ENCODE measurements at regions not wholly inside any gene's neighbourhood (a gene's known extent, or its start where the extent isn't known, plus 50 kb on each side); places are given as distances from the start of the nearest gene placed in this dataset.

GRCh38 chr6:156449569-156449968 lies 327.6 kb upstream of the ARID1B start:
- DNase-seq (ENCODE audit: low spot score), result no peak
- Histone ChIP-seq H3K9me2 (ENCODE audit: insufficient read depth, low read length) (no peaks in the 10 kb centered on the region), H2AFZ (ENCODE audit: low read length) (no peak overlapping the region), H3K9me3 (ENCODE audit: low read length) (no peaks in the 10 kb centered on the region), H3K79me2 (ENCODE audit: insufficient read depth, low read depth, low read length) (no peaks in the 10 kb centered on the region), H3K4me2 (ENCODE audit: low read length) (no peak overlapping the region), H3K4me3 (ENCODE audit: low read depth, low read length, poor library complexity, severe bottlenecking) (no peak overlapping the region), H3K36me3 (ENCODE audit: insufficient read depth, low read length) (no peaks in the 10 kb centered on the region), H4K20me1 (ENCODE audit: insufficient read depth, low read length) (no peaks in the 10 kb centered on the region), H3K4me1 (ENCODE audit: insufficient read depth, low read length, poor library complexity, severe bottlenecking) (peaks cover 8% of the 10 kb centered on the region), H3K27ac (ENCODE audit: low read depth, low read length, poor library complexity, severe bottlenecking) (no peak overlapping the region)
- CTCF ChIA-PET (ENCODE audit: unreplicated experiment), result no interaction called here
- TF ChIP-seq EZH2phosphoT487 (IDR thresholded peaks at IDR 0.05; ENCODE audit: borderline replicate concordance, low read depth, low read length) (no peak), CTCF (conservative IDR thresholded peaks at IDR 0.05; ENCODE audit: low read length) (no peak)
- intact Hi-C loops (cut with micrococcal nuclease; ENCODE audit: unreplicated experiment), result no loop called here
- POLR2A ChIA-PET, result interaction anchor here (1.2 to 1.5 kb wide), 2 partner anchors 31 to 53 kb away, joined by 3 to 4 read pairs; no protein-coding TSS in a partner anchor
- no TSS peak for BruUV-seq (replicated peaks)

GRCh38 chr6:156449128-156449527 lies 328.1 kb upstream of the ARID1B start:
- no peak for DNase-seq (ENCODE audit: low spot score)
- BruUV-seq (replicated peaks), result no TSS peak
- no peak overlapping the region for H2AFZ ChIP-seq (ENCODE audit: low read length)
- no peaks in the 10 kb centered on the region for H3K36me3 ChIP-seq (ENCODE audit: insufficient read depth, low read length)
- H3K4me2 ChIP-seq (ENCODE audit: low read length), result no peak overlapping the region
- no peak for TF ChIP-seq CTCF (conservative IDR thresholded peaks at IDR 0.05; ENCODE audit: low read length)
- no peak overlapping the region for H3K27ac ChIP-seq (ENCODE audit: low read depth, low read length, poor library complexity, severe bottlenecking)
- H3K4me1 ChIP-seq (ENCODE audit: insufficient read depth, low read length, poor library complexity, severe bottlenecking), result peaks cover 8% of the 10 kb centered on the region
- H3K4me3 ChIP-seq (ENCODE audit: low read depth, low read length, poor library complexity, severe bottlenecking), result no peak overlapping the region
- ChIA-PET POLR2A (interaction anchor here (0.5 to 1.5 kb wide), 4 partner anchors 11 to 52 kb away, joined by 3 to 10 read pairs (median 4); no protein-coding TSS in a partner anchor), CTCF (ENCODE audit: unreplicated experiment) (no interaction called here)
- intact Hi-C loops (cut with micrococcal nuclease; ENCODE audit: unreplicated experiment), result no loop called here
- no peaks in the 10 kb centered on the region for H3K9me2 ChIP-seq (ENCODE audit: insufficient read depth, low read length)
- H4K20me1 ChIP-seq (ENCODE audit: insufficient read depth, low read length), result no peaks in the 10 kb centered on the region
- no peaks in the 10 kb centered on the region for H3K79me2 ChIP-seq (ENCODE audit: insufficient read depth, low read depth, low read length)
- H3K9me3 ChIP-seq (ENCODE audit: low read length), result no peaks in the 10 kb centered on the region

- no peak overlapping the region for H3K4me3 ChIP-seq (ENCODE audit: low read depth, low read length, poor library complexity, severe bottlenecking)
- intact Hi-C loops (cut with micrococcal nuclease; ENCODE audit: unreplicated experiment), result no loop called here
- TF ChIP-seq CTCF (conservative IDR thresholded peaks at IDR 0.05; ENCODE audit: low read length), result no peak
- no peak for TF ChIP-seq EZH2phosphoT487 (IDR thresholded peaks at IDR 0.05; ENCODE audit: borderline replicate concordance, low read depth, low read length)
- DNase-seq (ENCODE audit: low spot score), result no peak
- ChIA-PET POLR2A (interaction anchor here (0.5 to 1.5 kb wide), 3 partner anchors 10 to 32 kb away, joined by 4 to 10 read pairs (median 4); no protein-coding TSS in a partner anchor), CTCF (ENCODE audit: unreplicated experiment) (no interaction called here)
- no peak overlapping the region for H3K27ac ChIP-seq (ENCODE audit: low read depth, low read length, poor library complexity, severe bottlenecking)
- no peaks in the 10 kb centered on the region for H4K20me1 ChIP-seq (ENCODE audit: insufficient read depth, low read length)
- H3K9me2 ChIP-seq (ENCODE audit: insufficient read depth, low read length), result no peaks in the 10 kb centered on the region
- no TSS peak for BruUV-seq (replicated peaks)
- no peaks in the 10 kb centered on the region for H3K79me2 ChIP-seq (ENCODE audit: insufficient read depth, low read depth, low read length)
- no peak overlapping the region for H2AFZ ChIP-seq (ENCODE audit: low read length)
- H3K4me2 ChIP-seq (ENCODE audit: low read length), result no peak overlapping the region
- peaks cover 8% of the 10 kb centered on the region for H3K4me1 ChIP-seq (ENCODE audit: insufficient read depth, low read length, poor library complexity, severe bottlenecking)
- no peaks in the 10 kb centered on the region for H3K36me3 ChIP-seq (ENCODE audit: insufficient read depth, low read length)
- H3K9me3 ChIP-seq (ENCODE audit: low read length), result no peaks in the 10 kb centered on the region
These were observed 328.6 kb upstream of the ARID1B start for GRCh38 chr6:156448579-156448978.

Data from OCI-LY7 (cell line).